SK-N-SH treated with all-trans-retinoic acid at 6 μM for 48 hours (cell line): ENCODE measurements at regions not wholly inside any gene's neighbourhood (a gene's known extent, or its start where the extent isn't known, plus 50 kb on each side); places are given as distances from the start of the nearest gene placed in this dataset.

Experiments used
- ATAC-seq: fragments of 200-7000 bp; cut with Tn5 transposase; 3 replicates; pipeline ENCODE4 v1.9.1; 2020; ENCODE audit warnings: mild to moderate bottlenecking, moderate library complexity
- ARNTL ChIP-seq: fragments of 450-650 bp; formaldehyde crosslinking; IDR thresholded peaks from 2 replicates; pipeline ENCODE4 v1.5.0; 2020; ENCODE audit warnings: low read depth, mild to moderate bottlenecking, moderate library complexity, borderline replicate concordance
- BACH2 ChIP-seq: fragments of 250-450 bp; sonication (Bioruptor Pico); IDR thresholded peaks from 2 replicates; pipeline ENCODE4 v1.9.0; 2021; ENCODE audit warnings: mild to moderate bottlenecking, borderline replicate concordance
- CREB5 ChIP-seq: fragments of 250-450 bp; sonication (Bioruptor Pico); IDR thresholded peaks from 2 replicates; pipeline ENCODE4 v1.5.1; 2020; ENCODE audit warnings: low read depth, mild to moderate bottlenecking, moderate library complexity
- CSDC2 ChIP-seq: fragments of 250-450 bp; sonication (Bioruptor Pico); IDR thresholded peaks from 2 replicates; pipeline ENCODE4 v1.5.0; 2020; ENCODE audit warnings: mild to moderate bottlenecking, moderate library complexity
- CSRNP3 ChIP-seq: fragments of 250-450 bp; sonication (Bioruptor Pico); IDR thresholded peaks from 2 replicates; pipeline ENCODE4 v1.5.1; 2021; ENCODE audit warnings: mild to moderate bottlenecking, moderate library complexity
- ESRRG ChIP-seq: fragments of 250-450 bp; sonication (Bioruptor Pico); IDR thresholded peaks from 2 replicates; pipeline ENCODE4 v1.6.1; 2021; ENCODE audit warnings: mild to moderate bottlenecking
- ISL1 ChIP-seq: fragments of 250-450 bp; sonication (Bioruptor Pico); IDR thresholded peaks from 2 replicates; pipeline ENCODE4 v2.1.2; 2022; ENCODE audit warnings: mild to moderate bottlenecking, moderate library complexity
- OSR1 ChIP-seq: fragments of 250-450 bp; sonication (Bioruptor Pico); IDR thresholded peaks from 2 replicates; pipeline ENCODE4 v1.8.0; 2022; ENCODE audit warnings: moderate library complexity, mild to moderate bottlenecking, inconsistent platforms
- PATZ1 ChIP-seq: fragments of 250-450 bp; sonication (Bioruptor Pico); IDR thresholded peaks from 2 replicates; pipeline ENCODE4 v1.8.0; 2020; ENCODE audit warnings: mild to moderate bottlenecking, moderate library complexity, borderline replicate concordance
- POU6F1 ChIP-seq: fragments of 250-450 bp; sonication (Bioruptor Pico); IDR thresholded peaks from 2 replicates; pipeline ENCODE4 v1.8.0; 2021; ENCODE audit warnings: low read depth, mild to moderate bottlenecking, moderate library complexity, borderline replicate concordance
- PPARA ChIP-seq: fragments of 250-450 bp; sonication (Bioruptor Pico); IDR thresholded peaks from 2 replicates; pipeline ENCODE4 v1.5.0; 2020; ENCODE audit warnings: mild to moderate bottlenecking, borderline replicate concordance
- RARB ChIP-seq: fragments of 250-450 bp; sonication (Bioruptor Pico); IDR thresholded peaks from 2 replicates; pipeline ENCODE4 v1.8.0; 2021; ENCODE audit warnings: mild to moderate bottlenecking, moderate library complexity
- SNAI2 ChIP-seq: fragments of 250-450 bp; sonication (Bioruptor Pico); IDR thresholded peaks from 2 replicates; pipeline ENCODE4 v1.5.0; 2020; ENCODE audit warnings: mild to moderate bottlenecking, moderate library complexity
- TCF4 ChIP-seq: fragments of 250-450 bp; sonication (Bioruptor Pico); IDR thresholded peaks from 2 replicates; pipeline ENCODE4 v1.8.0; 2021; ENCODE audit warnings: mild to moderate bottlenecking, moderate library complexity, borderline replicate concordance
- TOX ChIP-seq: fragments of 250-450 bp; sonication (Bioruptor Pico); IDR thresholded peaks from 2 replicates; pipeline ENCODE4 v1.8.0; 2021; ENCODE audit warnings: mild to moderate bottlenecking, moderate library complexity, borderline replicate concordance
- TSHZ2 ChIP-seq: fragments of 250-450 bp; sonication (Bioruptor Pico); IDR thresholded peaks from 2 replicates; pipeline ENCODE4 v1.5.0; 2020; ENCODE audit warnings: mild to moderate bottlenecking, moderate library complexity
- ZC3H10 ChIP-seq: fragments of 250-450 bp; sonication (Bioruptor Pico); IDR thresholded peaks from 2 replicates; pipeline ENCODE4 v1.5.1; 2021; ENCODE audit warnings: mild to moderate bottlenecking, moderate library complexity
- ZFP3 ChIP-seq: fragments of 250-450 bp; sonication (Bioruptor Pico); IDR thresholded peaks from 2 replicates; pipeline ENCODE4 v1.5.0; 2020; ENCODE audit warnings: mild to moderate bottlenecking, moderate library complexity
- ZFP30 ChIP-seq: fragments of 450-650 bp; formaldehyde crosslinking; IDR thresholded peaks from 2 replicates; pipeline ENCODE4 v1.5.0; 2022; ENCODE audit warnings: mild to moderate bottlenecking, moderate library complexity
- ZNF565 ChIP-seq: fragments of 450-650 bp; formaldehyde crosslinking; conservative IDR thresholded peaks from 2 replicates; pipeline ENCODE4 v1.5.0; 2020; ENCODE audit warnings: low read depth, mild to moderate bottlenecking, moderate library complexity

- ATAC-seq, result no peak
- TF ChIP-seq CREB5, result no peak
- no peak for TF ChIP-seq ZFP30 (CRISPR knock-in tag)
- TF ChIP-seq BACH2 (CRISPR knock-in tag), result no peak
- TF ChIP-seq ARNTL (CRISPR knock-in tag), result no peak
Observed at GRCh38 chrX:23251043-23251442, 83.6 kb upstream of the PTCHD1 start.

- TF ChIP-seq TSHZ2 (CRISPR knock-in tag) (no peak), PPARA (CRISPR knock-in tag) (no peak), SNAI2 (CRISPR knock-in tag) (no peak), ZC3H10 (CRISPR knock-in tag) (no peak), ZFP30 (CRISPR knock-in tag) (no peak), CREB5 (no peak), CSDC2 (CRISPR knock-in tag) (no peak), BACH2 (CRISPR knock-in tag) (no peak), TCF4 (CRISPR knock-in tag) (no peak), RARB (CRISPR knock-in tag) (no peak)
- no peak for ATAC-seq
Observed at GRCh38 chrX:23263892-23264291, 70.8 kb upstream of the PTCHD1 start.

- ATAC-seq, result no peak
- TF ChIP-seq CSDC2 (CRISPR knock-in tag) (no peak), TCF4 (CRISPR knock-in tag) (no peak), BACH2 (CRISPR knock-in tag) (no peak), ZC3H10 (CRISPR knock-in tag) (no peak), ZFP30 (CRISPR knock-in tag) (no peak), SNAI2 (CRISPR knock-in tag) (no peak), ZFP3 (CRISPR knock-in tag) (no peak), PPARA (CRISPR knock-in tag) (no peak), OSR1 (no peak), ISL1 (CRISPR knock-in tag) (no peak), ESRRG (CRISPR knock-in tag) (no peak), CSRNP3 (CRISPR knock-in tag) (no peak), CREB5 (no peak), ZNF565 (CRISPR knock-in tag) (no peak), TOX (no peak), TSHZ2 (CRISPR knock-in tag) (no peak), ARNTL (CRISPR knock-in tag) (no peak), PATZ1 (CRISPR knock-in tag) (no peak), POU6F1 (CRISPR knock-in tag) (no peak)
Observed at GRCh38 chrX:23269923-23270322, 64.7 kb upstream of the PTCHD1 start.
